ENCODE measurements at regions not wholly inside any gene's neighbourhood (a gene's known extent, or its start where the extent isn't known, plus 50 kb on each side); places are given as distances from the start of the nearest gene placed in this dataset.

DNA sequence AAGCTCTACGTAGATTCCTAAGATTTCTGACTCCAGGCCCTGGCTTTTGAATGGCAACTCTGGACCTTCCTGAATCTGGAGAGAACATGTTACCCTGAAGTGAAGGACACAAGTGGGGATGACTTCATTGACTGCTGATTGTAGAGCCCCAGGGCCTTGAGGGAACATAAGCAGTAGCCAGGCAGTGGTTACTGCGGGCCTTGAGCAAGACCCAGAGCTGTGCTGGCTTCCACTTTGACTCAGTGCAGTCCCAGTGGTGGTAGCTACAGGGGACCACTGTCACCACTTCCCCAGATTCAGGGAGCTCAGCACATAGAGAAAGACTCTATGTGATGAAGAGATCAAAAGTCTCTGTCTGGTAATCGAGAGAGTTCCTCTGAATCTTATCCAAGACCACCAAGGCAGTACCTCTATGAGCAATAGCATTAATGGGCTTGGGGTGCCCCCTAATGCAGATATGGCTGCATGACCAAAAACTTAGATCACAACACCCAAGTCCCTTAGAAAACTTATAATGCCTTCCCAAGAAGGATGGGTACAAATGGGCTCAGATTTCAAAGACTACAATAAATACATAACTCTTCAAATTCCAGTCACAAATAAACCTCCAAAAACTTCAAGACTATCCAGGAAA lies 1278.3 kb downstream of the AMY1C start:
- TF ChIP-seq, protein P1, sequence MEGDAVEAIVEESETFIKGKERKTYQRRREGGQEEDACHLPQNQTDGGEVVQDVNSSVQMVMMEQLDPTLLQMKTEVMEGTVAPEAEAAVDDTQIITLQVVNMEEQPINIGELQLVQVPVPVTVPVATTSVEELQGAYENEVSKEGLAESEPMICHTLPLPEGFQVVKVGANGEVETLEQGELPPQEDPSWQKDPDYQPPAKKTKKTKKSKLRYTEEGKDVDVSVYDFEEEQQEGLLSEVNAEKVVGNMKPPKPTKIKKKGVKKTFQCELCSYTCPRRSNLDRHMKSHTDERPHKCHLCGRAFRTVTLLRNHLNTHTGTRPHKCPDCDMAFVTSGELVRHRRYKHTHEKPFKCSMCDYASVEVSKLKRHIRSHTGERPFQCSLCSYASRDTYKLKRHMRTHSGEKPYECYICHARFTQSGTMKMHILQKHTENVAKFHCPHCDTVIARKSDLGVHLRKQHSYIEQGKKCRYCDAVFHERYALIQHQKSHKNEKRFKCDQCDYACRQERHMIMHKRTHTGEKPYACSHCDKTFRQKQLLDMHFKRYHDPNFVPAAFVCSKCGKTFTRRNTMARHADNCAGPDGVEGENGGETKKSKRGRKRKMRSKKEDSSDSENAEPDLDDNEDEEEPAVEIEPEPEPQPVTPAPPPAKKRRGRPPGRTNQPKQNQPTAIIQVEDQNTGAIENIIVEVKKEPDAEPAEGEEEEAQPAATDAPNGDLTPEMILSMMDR (IDR thresholded peaks at IDR 0.05; ENCODE audit: borderline replicate concordance, control extremely low read depth, extremely low read depth, insufficient read depth, missing control alignments), result no peak
- DNase-seq (ENCODE audit: low spot score), result no peak
- in situ Hi-C loops (cut with MboI; ENCODE audit: low sequenced_read_pairs, unreplicated experiment), result no loop called here

DNA sequence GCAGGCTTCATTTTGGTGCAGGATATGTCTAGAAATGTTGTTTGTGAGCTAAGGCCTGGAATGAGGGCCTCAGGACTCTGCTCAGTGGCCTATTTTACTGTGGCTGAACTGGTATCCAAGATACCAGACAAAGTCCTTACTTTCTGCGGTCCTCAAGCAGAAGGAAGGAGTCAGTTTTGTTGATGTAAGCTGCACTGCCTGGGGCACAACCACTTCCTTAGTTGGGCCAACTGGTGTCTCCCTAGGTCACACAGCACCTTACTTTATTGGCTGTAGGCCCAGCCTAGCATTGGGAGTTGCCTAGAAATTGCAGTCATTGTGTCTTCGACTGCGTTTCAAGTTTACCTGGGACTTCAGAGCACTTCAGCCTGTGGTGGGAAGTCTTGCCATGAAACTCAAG lies 1322.7 kb downstream of the AMY1C start:
- DNase-seq (ENCODE audit: low spot score), result no peak
- in situ Hi-C loops (cut with MboI; ENCODE audit: low sequenced_read_pairs, unreplicated experiment), result no loop called here
- TF ChIP-seq, protein P1 (IDR thresholded peaks at IDR 0.05; ENCODE audit: borderline replicate concordance, control extremely low read depth, extremely low read depth, insufficient read depth, missing control alignments), result no peak

DNA sequence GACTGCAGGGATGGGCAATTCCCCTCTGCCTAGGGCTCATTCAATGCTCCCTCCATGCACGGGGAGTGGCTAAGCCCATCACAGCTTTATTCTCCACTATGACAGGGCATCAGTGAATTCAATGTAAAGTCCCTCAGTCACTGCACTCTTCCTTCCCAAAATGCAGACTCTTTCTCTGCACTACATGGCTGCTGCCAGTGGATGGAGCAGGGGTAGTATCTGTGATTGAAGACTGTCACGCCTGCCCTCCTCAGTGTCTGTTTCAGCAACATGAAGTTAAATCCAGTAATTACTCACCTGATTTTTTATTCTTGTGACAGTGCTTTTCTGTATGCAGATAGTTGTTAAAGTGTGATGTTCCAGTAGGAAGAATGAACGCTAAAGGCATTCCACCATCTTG lies 1323.2 kb downstream of the AMY1C start:
- in situ Hi-C loops (cut with MboI; ENCODE audit: low sequenced_read_pairs, unreplicated experiment), result no loop called here
- TF ChIP-seq, protein P1 (IDR thresholded peaks at IDR 0.05; ENCODE audit: borderline replicate concordance, control extremely low read depth, extremely low read depth, insufficient read depth, missing control alignments), result no peak
- no peak for DNase-seq (ENCODE audit: low spot score)

DNA sequence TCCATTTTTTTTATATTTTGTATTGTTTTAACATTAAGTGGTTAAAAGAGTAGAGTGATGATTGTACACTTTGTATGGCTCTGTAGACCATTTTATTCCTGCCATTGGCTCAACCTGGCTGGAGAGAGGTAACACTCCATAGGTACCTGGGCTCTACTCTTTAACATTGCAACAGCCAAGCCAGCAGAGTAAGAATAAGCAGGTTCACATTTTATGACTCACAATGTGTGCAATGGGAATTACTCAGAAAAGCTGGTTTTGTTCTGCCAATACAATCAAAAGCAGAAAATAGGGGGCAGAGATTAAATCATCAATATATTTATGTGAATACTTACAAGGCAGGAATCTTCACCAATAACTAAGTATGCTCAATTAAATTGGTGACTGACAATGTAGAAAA lies 1324.0 kb downstream of the AMY1C start:
- DNase-seq (ENCODE audit: low spot score), result no peak
- in situ Hi-C loops (cut with MboI; ENCODE audit: low sequenced_read_pairs, unreplicated experiment), result no loop called here
- TF ChIP-seq, protein P1 (IDR thresholded peaks at IDR 0.05; ENCODE audit: borderline replicate concordance, control extremely low read depth, extremely low read depth, insufficient read depth, missing control alignments), result no peak

DNA sequence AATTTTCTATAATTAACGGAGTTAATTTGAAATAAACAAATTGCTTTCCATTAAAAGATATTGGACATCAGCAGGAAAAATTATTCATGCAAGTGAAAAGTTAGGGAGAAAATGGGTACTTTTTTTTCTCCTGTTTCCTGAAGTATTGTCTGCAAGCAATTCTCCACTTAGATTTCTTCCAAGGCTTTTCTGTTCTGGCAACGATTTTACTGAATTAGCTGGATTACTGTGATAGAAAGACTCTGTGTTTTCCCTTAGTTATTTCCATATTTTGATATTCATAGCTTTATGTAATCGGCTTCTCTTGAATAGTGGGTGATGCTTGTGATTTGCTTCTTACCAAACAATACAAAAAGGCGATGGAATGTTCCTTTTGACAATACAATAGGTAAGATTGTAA lies 1333.9 kb downstream of the AMY1C start:
- in situ Hi-C loops (cut with MboI; ENCODE audit: low sequenced_read_pairs, unreplicated experiment), result no loop called here
- TF ChIP-seq, protein P1 (IDR thresholded peaks at IDR 0.05; ENCODE audit: borderline replicate concordance, control extremely low read depth, extremely low read depth, insufficient read depth, missing control alignments), result no peak
- DNase-seq (ENCODE audit: low spot score), result no peak

DNA sequence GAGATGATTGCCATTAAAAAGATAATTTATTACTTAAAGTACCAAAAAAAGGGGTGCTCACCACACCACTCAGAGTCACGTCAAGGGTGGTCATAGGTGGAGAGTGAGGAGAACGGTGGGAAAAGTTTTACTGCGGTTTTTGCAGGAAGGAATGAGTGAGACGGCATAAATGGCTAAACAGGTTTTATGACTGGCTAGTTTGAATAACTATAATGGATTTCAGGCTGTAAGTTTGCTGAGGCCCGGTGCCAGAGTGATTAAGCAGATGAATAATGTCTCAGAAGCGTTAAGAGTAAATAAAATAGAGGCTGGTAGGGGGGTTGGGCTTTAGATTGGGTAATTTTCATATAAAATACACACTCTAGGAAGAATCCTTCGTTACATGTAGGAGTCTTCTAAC lies 1337.8 kb downstream of the AMY1C start:
- TF ChIP-seq, protein P1 (IDR thresholded peaks at IDR 0.05; ENCODE audit: borderline replicate concordance, control extremely low read depth, extremely low read depth, insufficient read depth, missing control alignments), result no peak
- no peak for DNase-seq (ENCODE audit: low spot score)
- in situ Hi-C loops (cut with MboI; ENCODE audit: low sequenced_read_pairs, unreplicated experiment), result no loop called here

Measured in GM13976 (cell line).